ENCODE measurements at regions not wholly inside any gene's neighbourhood (a gene's known extent, or its start where the extent isn't known, plus 50 kb on each side); places are given as distances from the start of the nearest gene placed in this dataset.
"Not testable (repeated sequence)": the region's sequence is repeated elsewhere in the genome, so short reads cannot be mapped to it uniquely, and the experiment has no call there.

DNA sequence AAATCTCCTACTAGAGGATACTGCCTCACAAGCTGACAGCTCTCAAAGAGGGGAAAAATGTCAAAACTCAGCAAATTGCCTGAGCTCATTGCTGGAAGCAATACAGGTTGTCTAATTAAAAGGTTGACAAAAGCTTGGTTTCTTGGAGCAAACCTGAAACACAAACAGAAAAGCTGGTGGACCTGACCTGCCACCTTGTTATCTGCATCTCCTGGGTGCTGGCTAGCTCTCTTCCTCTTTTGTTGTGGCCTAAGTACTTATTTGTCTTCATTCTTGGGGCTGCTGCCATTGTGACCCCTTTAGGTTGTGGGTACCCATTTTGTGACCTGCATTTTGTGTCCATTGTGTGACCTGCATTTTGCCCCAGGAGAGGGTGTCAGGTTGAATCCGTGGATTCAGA, 184.5 kb downstream of the KIT start:
- TF ChIP-seq, protein P1, sequence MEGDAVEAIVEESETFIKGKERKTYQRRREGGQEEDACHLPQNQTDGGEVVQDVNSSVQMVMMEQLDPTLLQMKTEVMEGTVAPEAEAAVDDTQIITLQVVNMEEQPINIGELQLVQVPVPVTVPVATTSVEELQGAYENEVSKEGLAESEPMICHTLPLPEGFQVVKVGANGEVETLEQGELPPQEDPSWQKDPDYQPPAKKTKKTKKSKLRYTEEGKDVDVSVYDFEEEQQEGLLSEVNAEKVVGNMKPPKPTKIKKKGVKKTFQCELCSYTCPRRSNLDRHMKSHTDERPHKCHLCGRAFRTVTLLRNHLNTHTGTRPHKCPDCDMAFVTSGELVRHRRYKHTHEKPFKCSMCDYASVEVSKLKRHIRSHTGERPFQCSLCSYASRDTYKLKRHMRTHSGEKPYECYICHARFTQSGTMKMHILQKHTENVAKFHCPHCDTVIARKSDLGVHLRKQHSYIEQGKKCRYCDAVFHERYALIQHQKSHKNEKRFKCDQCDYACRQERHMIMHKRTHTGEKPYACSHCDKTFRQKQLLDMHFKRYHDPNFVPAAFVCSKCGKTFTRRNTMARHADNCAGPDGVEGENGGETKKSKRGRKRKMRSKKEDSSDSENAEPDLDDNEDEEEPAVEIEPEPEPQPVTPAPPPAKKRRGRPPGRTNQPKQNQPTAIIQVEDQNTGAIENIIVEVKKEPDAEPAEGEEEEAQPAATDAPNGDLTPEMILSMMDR (IDR thresholded peaks at IDR 0.05; ENCODE audit: low read depth, low read length): no peak
- DNase-seq (ENCODE audit: extremely low read depth, low read depth): no peak

DNA sequence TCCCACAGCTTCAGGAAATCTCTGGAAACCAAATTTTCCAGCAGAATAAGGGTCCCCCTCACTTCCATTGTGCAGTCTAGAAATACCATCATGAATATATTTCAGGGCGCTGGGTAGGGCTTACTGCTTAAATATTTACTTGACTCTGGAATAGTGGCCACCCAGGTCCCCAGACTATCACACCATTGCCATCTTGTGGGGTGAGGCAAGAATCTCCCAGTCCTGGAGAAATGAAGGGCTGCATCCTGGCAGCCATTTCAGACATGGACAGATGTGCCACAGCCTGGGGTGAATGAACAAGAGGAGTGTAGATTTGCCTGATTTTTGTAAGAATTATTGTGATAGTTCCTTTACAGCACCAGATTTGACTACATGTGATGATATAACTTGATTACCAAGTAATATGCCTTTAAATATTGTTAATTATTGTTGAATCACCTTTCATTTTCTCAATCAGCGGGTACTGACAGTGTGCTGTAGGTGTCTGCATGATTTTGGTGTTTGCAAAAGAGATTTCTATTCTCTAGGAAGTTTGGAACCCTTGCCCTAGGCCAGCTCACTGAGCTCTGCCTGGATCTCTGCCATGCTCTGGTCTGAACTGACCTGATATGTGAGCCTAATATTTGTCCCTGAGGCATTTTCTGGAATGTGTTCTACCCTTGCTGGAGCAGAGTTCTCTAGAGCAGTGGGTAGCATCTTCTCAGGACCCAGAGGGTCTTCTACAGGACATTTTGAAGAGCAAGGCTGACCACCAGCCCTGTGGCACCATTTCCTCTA, 183.4 kb downstream of the KIT start:
- DNase-seq (ENCODE audit: extremely low read depth, low read depth): no peak
- TF ChIP-seq, protein P1 (IDR thresholded peaks at IDR 0.05; ENCODE audit: low read depth, low read length): peak; percentile 21

DNA sequence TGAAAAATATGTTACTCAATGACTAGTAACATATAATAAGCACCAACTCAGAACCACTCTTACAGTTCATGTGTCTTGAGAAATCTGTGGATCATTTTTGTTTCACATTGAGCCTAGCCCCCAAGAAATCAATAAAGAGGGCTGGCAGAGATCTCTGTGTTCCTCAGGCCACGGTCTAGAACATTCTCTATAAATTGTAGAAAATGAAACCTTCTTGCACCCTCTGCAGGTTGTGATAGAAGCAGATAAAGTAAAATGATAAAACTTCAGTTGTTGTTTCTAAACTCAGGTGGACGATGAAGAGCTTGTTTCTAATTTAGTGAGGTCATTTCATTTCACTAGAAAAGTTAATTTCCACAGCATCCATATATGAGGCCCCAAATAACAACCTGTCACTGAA, 182.7 kb downstream of the KIT start:
- DNase-seq (ENCODE audit: extremely low read depth, low read depth): no peak
- TF ChIP-seq, protein P1 (IDR thresholded peaks at IDR 0.05; ENCODE audit: low read depth, low read length): no peak

DNA sequence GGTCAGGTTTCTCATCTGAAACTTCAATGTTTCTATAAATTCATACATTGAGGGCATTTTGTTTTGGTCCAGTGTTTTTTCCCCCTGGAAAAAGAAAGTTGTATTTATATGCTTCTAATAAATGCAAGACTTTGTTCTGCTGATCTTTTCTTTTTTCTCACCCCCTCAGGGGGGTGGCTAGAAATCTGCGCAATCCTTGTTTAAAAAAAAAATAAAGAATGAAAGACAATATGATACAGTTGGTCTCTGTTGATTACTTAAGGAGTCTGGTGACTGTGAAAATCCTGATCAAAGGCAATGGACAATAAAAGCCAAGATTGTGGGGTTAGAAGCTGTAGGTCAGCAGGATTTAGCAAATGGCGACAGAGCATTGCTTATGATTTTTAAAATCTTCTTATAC, 180.5 kb downstream of the KIT start:
- TF ChIP-seq, protein P1 (IDR thresholded peaks at IDR 0.05; ENCODE audit: low read depth, low read length): no peak
- DNase-seq (ENCODE audit: extremely low read depth, low read depth): no peak

DNA sequence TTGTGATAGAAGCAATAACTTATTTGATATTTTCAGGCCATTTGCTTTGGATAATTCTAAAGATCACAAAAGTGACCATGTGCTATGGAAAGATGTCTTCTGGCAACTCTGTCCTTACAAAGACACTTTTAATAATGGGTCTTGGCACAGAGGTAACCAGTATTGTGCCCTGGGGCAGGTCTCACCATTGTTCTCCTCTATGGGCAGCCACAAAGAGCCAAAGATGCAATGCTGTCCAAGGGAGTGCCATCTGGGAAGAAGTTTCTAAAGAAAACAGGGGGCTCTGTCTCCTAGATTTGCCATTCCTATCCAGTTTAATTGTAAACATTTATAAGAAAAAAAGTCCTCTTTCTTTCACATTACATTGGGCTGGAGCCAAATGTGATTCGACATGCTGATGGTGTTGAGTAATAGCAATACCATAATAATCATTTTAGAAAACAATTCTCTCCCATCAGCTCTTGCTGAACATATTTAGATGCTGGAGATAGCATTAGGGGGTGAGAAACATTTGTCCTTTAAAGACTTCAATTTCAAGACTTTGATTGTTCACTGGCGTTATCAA, 179.9 kb downstream of the KIT start:
- TF ChIP-seq, protein P1 (IDR thresholded peaks at IDR 0.05; ENCODE audit: low read depth, low read length): no peak
- DNase-seq (ENCODE audit: extremely low read depth, low read depth): no peak

DNA sequence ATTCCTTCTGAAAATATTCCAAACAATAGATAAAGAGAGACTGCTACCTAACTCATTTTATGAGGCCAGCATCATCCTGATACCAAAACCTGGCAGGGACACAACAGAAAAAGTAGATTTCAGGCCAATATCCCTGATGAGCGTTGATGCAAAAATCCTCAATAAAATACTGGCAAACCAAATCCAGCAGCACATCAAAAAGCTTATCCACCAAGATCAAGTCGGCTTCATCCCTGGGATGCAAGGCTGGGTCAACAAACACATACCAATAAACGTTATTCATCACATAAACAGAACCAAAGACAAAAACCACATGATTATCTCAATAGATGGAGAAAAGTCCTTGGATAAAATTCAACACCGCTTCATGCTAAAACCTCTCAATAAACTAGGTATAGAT, 170.6 kb downstream of the KIT start:
- DNase-seq (ENCODE audit: extremely low read depth, low read depth): not testable (repeated sequence)

DNA sequence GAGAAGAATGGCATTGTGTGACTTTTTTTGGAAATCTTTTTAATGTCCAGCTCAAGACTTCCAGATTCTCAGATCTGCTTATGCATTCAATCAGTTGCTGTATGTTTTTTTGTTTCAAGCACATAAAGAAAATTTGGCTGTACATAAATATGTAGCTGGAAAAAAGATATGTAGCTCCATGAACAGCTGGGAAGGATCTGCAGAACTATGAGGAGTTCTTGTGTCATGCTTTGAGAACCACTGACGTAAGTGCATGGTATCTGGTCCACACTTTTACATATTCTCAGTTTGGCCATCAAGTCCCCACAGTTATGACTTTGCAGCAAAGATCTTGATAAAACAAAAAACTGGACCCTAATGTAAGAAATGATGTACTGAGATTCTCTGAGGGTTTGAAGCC, 165.9 kb downstream of the KIT start:
- DNase-seq (ENCODE audit: extremely low read depth, low read depth): no peak
- TF ChIP-seq, protein P1 (IDR thresholded peaks at IDR 0.05; ENCODE audit: low read depth, low read length): no peak

DNA sequence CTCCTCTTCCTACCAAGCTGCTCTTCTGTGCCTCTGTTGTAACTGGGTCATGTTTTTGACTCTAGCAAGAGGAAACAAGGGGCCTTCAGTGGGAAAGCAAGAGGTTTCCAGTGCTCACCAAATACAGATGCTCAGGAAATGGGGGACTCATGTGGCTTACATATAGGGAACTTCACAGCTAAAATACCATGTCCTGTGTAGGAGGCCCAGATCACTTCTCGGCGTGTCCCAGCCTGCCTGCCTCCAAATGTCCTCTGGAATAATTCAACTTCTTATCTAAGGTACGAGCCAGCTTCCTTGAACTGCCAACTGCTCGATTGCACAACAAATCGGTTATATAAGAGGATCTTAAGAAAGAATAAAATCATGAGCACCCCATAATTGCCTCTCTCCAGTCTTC, 161.3 kb downstream of the KIT start:
- DNase-seq (ENCODE audit: extremely low read depth, low read depth): no peak

More for the DNA sequence above, 161.3 kb downstream of the KIT start:
- TF ChIP-seq, protein P1 (IDR thresholded peaks at IDR 0.05; ENCODE audit: low read depth, low read length): no peak
